Endothelial cell of umbilical vein (primary cell): ENCODE measurements at regions not wholly inside any gene's neighbourhood (a gene's known extent, or its start where the extent isn't known, plus 50 kb on each side); places are given as distances from the start of the nearest gene placed in this dataset.

Experiments used
- BruUV-seq: library from RNA; stranded (reverse); fragments of 400-500 nt; replicated peaks from 2 replicates; lab custom pipeline; 2021; lab: Mats Ljungman, UMichigan
- CTCF ChIA-PET: fragments of 300-600, 350-600 bp; sonication (Branson Sonifier 250); formaldehyde crosslinking; loops from one replicate; lab custom pipeline; 2021; ENCODE audit warnings: antibody characterized with exemption, inconsistent platforms; lab: Charles Lee
- POLR2A ChIA-PET: fragments of 300-600, 350-600 bp; sonication (Branson Sonifier 250); formaldehyde crosslinking; loops from one replicate; lab custom pipeline; 2021; ENCODE audit warnings: antibody characterized with exemption, inconsistent platforms; lab: Charles Lee
- DNase-seq: peaks from one replicate; pipeline ENCODE4 v3.0.0-alpha.2; 2011; ENCODE audit warnings: low read depth, low spot score
- FAIRE-seq: peaks from 2 replicates; lab custom pipeline; 2011; peaks lifted over from hg19 to GRCh38; lab: Jason Lieb, UNC
- H2AFZ ChIP-seq: 2 replicates; pipeline ENCODE4 v1.6.0; 2012; ENCODE audit warnings: low read depth, low read length, control low read depth, inconsistent platforms
- H3K27ac ChIP-seq: 2 replicates; pipeline ENCODE4 v1.5.1; 2011; ENCODE audit warnings: low read depth, mild to moderate bottlenecking, control low read depth, low read length, moderate library complexity; ENCODE audit not compliant: insufficient read depth
- H3K27me3 ChIP-seq, 2 experiments: 2 replicates each; pipeline versions ENCODE4 v1.6.0 to v1.6.1; 2011; ENCODE audit warnings: low read length in 2 of 2, mixed read lengths in 1 of 2; ENCODE audit not compliant: control insufficient read depth in 2 of 2, insufficient read depth in 2 of 2
- H3K36me3 ChIP-seq, 2 experiments: 2 replicates in 1 of 2; 3 replicates in 1 of 2; pipeline ENCODE4 v1.5.1; 2011; ENCODE audit warnings: low read length in 2 of 2, mild to moderate bottlenecking in 1 of 2, moderate library complexity in 1 of 2; ENCODE audit not compliant: control insufficient read depth in 2 of 2, insufficient read depth in 2 of 2; ENCODE audit errors: extremely low read depth in 1 of 2
- H3K4me1 ChIP-seq: 3 replicates; pipeline ENCODE4 v1.5.1; 2011; ENCODE audit warnings: mild to moderate bottlenecking, low read length; ENCODE audit not compliant: control insufficient read depth, insufficient read depth; ENCODE audit errors: extremely low read depth
- H3K4me2 ChIP-seq: 2 replicates; pipeline ENCODE4 v1.6.1; 2011; ENCODE audit warnings: low read length, control low read depth, mixed read lengths; ENCODE audit not compliant: insufficient read depth
- H3K4me3 ChIP-seq, 3 experiments: fragments of 200-600 bp in 1 of 3; sonication (generic), shearing (Covaris generic) in 1 of 3; replicated peaks in 1 of 3; 2 replicates each; pipeline ENCODE4 v1.5.1; 2011 to 2016; ENCODE audit warnings: control low read depth in 3 of 3, low read length in 3 of 3, mild to moderate bottlenecking in 2 of 3, inconsistent platforms in 1 of 3, low read depth in 1 of 3, moderate library complexity in 1 of 3; ENCODE audit not compliant: insufficient read depth in 1 of 3
- H3K79me2 ChIP-seq: 2 replicates; pipeline ENCODE4 v1.6.0; 2012; ENCODE audit warnings: low read length, inconsistent platforms; ENCODE audit not compliant: control insufficient read depth, insufficient read depth
- H3K9ac ChIP-seq: replicated peaks from 2 replicates; pipeline ENCODE3; 2011; ENCODE audit warnings: low read length, control low read depth; ENCODE audit not compliant: insufficient read depth; ENCODE audit errors: extremely low read depth
- H3K9me1 ChIP-seq: replicated peaks from 3 replicates; pipeline ENCODE4 v1.6.0; 2011; ENCODE audit warnings: mild to moderate bottlenecking, low read length; ENCODE audit not compliant: control insufficient read depth, insufficient read depth; ENCODE audit errors: extremely low read depth
- H3K9me3 ChIP-seq: replicated peaks from 2 replicates; pipeline ENCODE4 v1.5.1; 2012; ENCODE audit warnings: low read length, inconsistent platforms; ENCODE audit not compliant: control insufficient read depth, insufficient read depth
- H4K20me1 ChIP-seq: replicated peaks from 2 replicates; pipeline ENCODE3; 2011; ENCODE audit warnings: mild to moderate bottlenecking, low read length; ENCODE audit not compliant: control insufficient read depth, insufficient read depth; ENCODE audit errors: extremely low read depth
- EZH2 ChIP-seq: IDR thresholded peaks from 2 replicates; pipeline ENCODE4 v1.6.1; 2012; ENCODE audit warnings: borderline replicate concordance, low read depth, mild to moderate bottlenecking, moderate library complexity, low read length, inconsistent platforms; ENCODE audit not compliant: severe bottlenecking
- FOS ChIP-seq: IDR thresholded peaks from 2 replicates; pipeline ENCODE4 v1.6.1; 2011; ENCODE audit warnings: mild to moderate bottlenecking, low read length, moderate library complexity, borderline replicate concordance; ENCODE audit not compliant: insufficient read depth
- GATA2 ChIP-seq: IDR thresholded peaks from 2 replicates; pipeline ENCODE4 v1.7.0; 2011; ENCODE audit warnings: low read depth, mild to moderate bottlenecking, moderate library complexity, mixed read lengths, low read length; ENCODE audit not compliant: insufficient read length, insufficient read depth
- JUN ChIP-seq: IDR thresholded peaks from 2 replicates; pipeline ENCODE4 v1.6.1; 2011; ENCODE audit warnings: borderline replicate concordance, low read depth; ENCODE audit not compliant: insufficient read length, insufficient read depth
- MYC ChIP-seq: IDR thresholded peaks from one replicate; pipeline ENCODE4 v1.6.1; 2011; ENCODE audit warnings: mild to moderate bottlenecking, low read depth, low read length
- POLR2A ChIP-seq: IDR thresholded peaks from 2 replicates; pipeline ENCODE4 v1.6.1; 2012; ENCODE audit warnings: low read depth, mild to moderate bottlenecking, control low read depth, low read length
- POLR2AphosphoS5 ChIP-seq: IDR thresholded peaks from 2 replicates; pipeline ENCODE4 v1.6.1; 2012; ENCODE audit warnings: low read depth, mild to moderate bottlenecking, control low read depth, low read length, moderate library complexity; ENCODE audit not compliant: insufficient read depth
- dilution Hi-C: fragments of 300-500 bp; cut with MboI; formaldehyde crosslinking; loops from one replicate; pipeline ENCODE4 v1.15.0; 2019; ENCODE audit warnings: low sequenced_read_pairs; ENCODE audit not compliant: extremely low pct_ligation_motif_present
- intact Hi-C: fragments of 100-400 bp; cut with micrococcal nuclease; formaldehyde crosslinking; loops from one replicate; pipeline ENCODE4 v1.10.0; 2022
- TF ChIP-seq, protein P1 (sequence below): IDR thresholded peaks from 2 replicates; pipeline ENCODE4 v1.6.1; 2011; ENCODE audit not compliant: insufficient read depth, insufficient read length
- TF ChIP-seq, protein P2 (sequence below), 2 donors: IDR thresholded peaks; 1 replicate in 1 of 2; 2 replicates in 1 of 2; pipeline ENCODE4 v1.5.1; 2011; ENCODE audit warnings: low read length in 2 of 2, mild to moderate bottlenecking in 2 of 2, moderate library complexity in 2 of 2, control low read depth in 1 of 2, inconsistent platforms in 1 of 2, low read depth in 1 of 2; ENCODE audit not compliant: insufficient read depth in 1 of 2; ENCODE audit errors: extremely low read depth in 1 of 2

DNA sequence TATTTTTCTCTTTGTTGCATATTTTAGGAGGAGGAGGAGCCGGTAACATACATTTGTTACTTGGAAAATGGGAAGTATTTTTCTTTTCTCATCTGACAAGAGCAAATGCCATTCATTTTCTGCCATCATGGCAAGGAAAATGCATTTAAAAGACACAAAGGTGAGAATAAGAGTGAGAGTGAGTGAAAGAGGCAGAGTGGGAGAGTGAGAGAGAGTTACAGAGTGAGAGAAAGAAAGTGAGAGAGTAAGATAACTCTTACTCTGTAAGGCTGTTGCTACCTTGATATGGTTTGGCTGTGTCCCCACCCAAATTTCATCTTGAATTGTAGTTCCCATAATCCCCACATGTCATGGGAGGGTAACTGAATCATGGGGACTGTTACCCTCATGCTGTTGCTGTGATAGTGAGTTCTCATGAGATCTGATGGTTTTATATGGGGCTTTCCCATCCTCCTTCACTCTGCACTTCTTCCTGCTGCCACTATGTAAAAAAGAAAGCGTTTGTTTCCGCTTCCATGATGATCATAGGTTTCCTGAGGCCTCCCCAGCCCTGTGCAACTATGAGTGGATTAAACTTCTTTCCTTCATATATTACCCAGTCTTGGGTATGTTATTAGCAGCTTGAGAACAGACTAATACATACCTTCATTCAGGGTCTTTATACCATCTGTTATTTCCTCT is 64.2 kb downstream of the ASCL1 start:
- Histone ChIP-seq H3K79me2 (no peaks in the 10 kb centered on the region), H3K4me2 (no peak overlapping the region), H3K27me3 (no peaks in the 10 kb centered on the region), H3K4me1 (no peaks in the 10 kb centered on the region), H4K20me1 (no peaks in the 10 kb centered on the region), H3K9ac (no peak overlapping the region), H3K36me3 (no peaks in the 10 kb centered on the region), H3K9me1 (no peaks in the 10 kb centered on the region), H3K27ac (no peak overlapping the region), H2AFZ (no peak overlapping the region), H3K4me3 (no peak overlapping the region), H3K9me3 (peaks cover 2% of the 10 kb centered on the region)
- intact Hi-C loops (no loop called here), dilution Hi-C loops (no loop called here)
- CTCF ChIA-PET = no interaction called here
- TF ChIP-seq POLR2AphosphoS5 (no peak), EZH2 (no peak), JUN (no peak), POLR2A (no peak), MYC (no peak), GATA2 (no peak), FOS (no peak)
- TF ChIP-seq, protein P1, sequence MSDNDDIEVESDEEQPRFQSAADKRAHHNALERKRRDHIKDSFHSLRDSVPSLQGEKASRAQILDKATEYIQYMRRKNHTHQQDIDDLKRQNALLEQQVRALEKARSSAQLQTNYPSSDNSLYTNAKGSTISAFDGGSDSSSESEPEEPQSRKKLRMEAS = no peak
- TF ChIP-seq, protein P2, sequence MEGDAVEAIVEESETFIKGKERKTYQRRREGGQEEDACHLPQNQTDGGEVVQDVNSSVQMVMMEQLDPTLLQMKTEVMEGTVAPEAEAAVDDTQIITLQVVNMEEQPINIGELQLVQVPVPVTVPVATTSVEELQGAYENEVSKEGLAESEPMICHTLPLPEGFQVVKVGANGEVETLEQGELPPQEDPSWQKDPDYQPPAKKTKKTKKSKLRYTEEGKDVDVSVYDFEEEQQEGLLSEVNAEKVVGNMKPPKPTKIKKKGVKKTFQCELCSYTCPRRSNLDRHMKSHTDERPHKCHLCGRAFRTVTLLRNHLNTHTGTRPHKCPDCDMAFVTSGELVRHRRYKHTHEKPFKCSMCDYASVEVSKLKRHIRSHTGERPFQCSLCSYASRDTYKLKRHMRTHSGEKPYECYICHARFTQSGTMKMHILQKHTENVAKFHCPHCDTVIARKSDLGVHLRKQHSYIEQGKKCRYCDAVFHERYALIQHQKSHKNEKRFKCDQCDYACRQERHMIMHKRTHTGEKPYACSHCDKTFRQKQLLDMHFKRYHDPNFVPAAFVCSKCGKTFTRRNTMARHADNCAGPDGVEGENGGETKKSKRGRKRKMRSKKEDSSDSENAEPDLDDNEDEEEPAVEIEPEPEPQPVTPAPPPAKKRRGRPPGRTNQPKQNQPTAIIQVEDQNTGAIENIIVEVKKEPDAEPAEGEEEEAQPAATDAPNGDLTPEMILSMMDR (IDR thresholded peaks at IDR 0.05; ENCODE audit: extremely low read depth in 1 of 2, insufficient read depth in 1 of 2, low read depth in 1 of 2, low read length in 2 of 2) = no peak
- no TSS peak for BruUV-seq
- FAIRE-seq (no peak), DNase-seq (no peak)
- POLR2A ChIA-PET = no interaction called here
